Ovary (tissue), 3 donors: ENCODE measurements at regions not wholly inside any gene's neighbourhood (a gene's known extent, or its start where the extent isn't known, plus 50 kb on each side); places are given as distances from the start of the nearest gene placed in this dataset.

Source experiments
- CTCF ChIP-seq, 3 donors: fragments of 450-650 bp in 2 of 3; fragments of 200-600 bp in 1 of 3; IDR thresholded peaks; one replicate each; pipeline versions ENCODE4 v1.5.1 to v1.8.0; 2016 to 2022; ENCODE audit warnings: antibody characterized with exemption in 3 of 3, mild to moderate bottlenecking in 1 of 3
- POLR2A ChIP-seq: fragments of 450-650 bp; IDR thresholded peaks from one replicate; pipeline ENCODE4 v1.6.1; 2017; ENCODE audit warnings: antibody characterized with exemption, mild to moderate bottlenecking, moderate library complexity
- donor health status: DM: no; HTN: no; CAD: no.

- TF ChIP-seq CTCF (IDR thresholded peaks at IDR 0.05) (no peak), POLR2A (no peak)
Observed at GRCh38 chr9:126111556-126111955, 215.1 kb upstream of the MVB12B start.
